Smooth muscle cell (in vitro differentiated cells): ENCODE measurements at regions not wholly inside any gene's neighbourhood (a gene's known extent, or its start where the extent isn't known, plus 50 kb on each side); places are given as distances from the start of the nearest gene placed in this dataset.

Experiments used
- DNase-seq: peaks from one replicate; lab custom pipeline; 2025; ENCODE audit not compliant: unreplicated experiment; lab: John Stamatoyannopoulos, UW
- H2AFZ ChIP-seq: fragments of 200-600 bp; sonication (generic); 2 replicates; pipeline ENCODE4 v1.6.0; 2016; ENCODE audit warnings: antibody characterized with exemption, low read depth, mild to moderate bottlenecking
- H3F3A ChIP-seq: fragments of 200-600 bp; sonication (generic); 2 replicates; pipeline ENCODE4 v1.6.0; 2017; ENCODE audit warnings: antibody characterized with exemption, low read depth
- H3K27ac ChIP-seq: fragments of 200-600 bp; sonication (generic); 2 replicates; pipeline ENCODE4 v1.5.1; 2016; ENCODE audit warnings: low read depth, mild to moderate bottlenecking
- H3K27me3 ChIP-seq: fragments of 200-600 bp; sonication (generic); 2 replicates; pipeline ENCODE4 v1.6.1; 2016; ENCODE audit warnings: low read depth, mild to moderate bottlenecking
- H3K36me3 ChIP-seq: fragments of 200-600 bp; sonication (generic); 2 replicates; pipeline ENCODE4 v1.5.1; 2016; ENCODE audit warnings: low read depth
- H3K4me1 ChIP-seq: fragments of 200-600 bp; sonication (generic); 2 replicates; pipeline ENCODE4 v1.5.1; 2016; ENCODE audit warnings: low read depth
- H3K4me2 ChIP-seq: fragments of 200-600 bp; sonication (generic); 2 replicates; pipeline ENCODE4 v1.6.0; 2016; ENCODE audit warnings: mild to moderate bottlenecking
- H3K4me3 ChIP-seq: fragments of 200-600 bp; sonication (generic); 2 replicates; pipeline ENCODE4 v1.5.1; 2016; ENCODE audit warnings: mild to moderate bottlenecking
- H3K79me2 ChIP-seq: fragments of 200-600 bp; sonication (generic); 2 replicates; pipeline ENCODE4 v1.6.0; 2016; ENCODE audit warnings: low read depth, mild to moderate bottlenecking
- H3K9ac ChIP-seq: fragments of 200-600 bp; sonication (generic); 2 replicates; pipeline ENCODE4 v1.6.0; 2016; ENCODE audit warnings: low read depth
- H3K9me3 ChIP-seq: fragments of 200-600 bp; sonication (generic); replicated peaks from 2 replicates; pipeline ENCODE4 v1.5.1; 2016; ENCODE audit warnings: low read depth
- H4K20me1 ChIP-seq: fragments of 200-600 bp; sonication (generic); 2 replicates; pipeline ENCODE4 v1.6.0; 2016; ENCODE audit warnings: low read depth
- WGBS: methylation state at CpG from one replicate; pipeline ENCODE4 v1.1.7; 2016; ENCODE audit warnings: low lambda C conversion rate; 5-methylcytosine and 5-hydroxymethylcytosine counted together
- TF ChIP-seq, protein P1 (sequence below): fragments of 200-600 bp; sonication (generic); IDR thresholded peaks from 2 replicates; pipeline ENCODE4 v1.5.1; 2017; ENCODE audit warnings: borderline replicate concordance, mild to moderate bottlenecking, antibody characterized with exemption; ENCODE audit not compliant: insufficient read depth, poor library complexity, severe bottlenecking

DNA sequence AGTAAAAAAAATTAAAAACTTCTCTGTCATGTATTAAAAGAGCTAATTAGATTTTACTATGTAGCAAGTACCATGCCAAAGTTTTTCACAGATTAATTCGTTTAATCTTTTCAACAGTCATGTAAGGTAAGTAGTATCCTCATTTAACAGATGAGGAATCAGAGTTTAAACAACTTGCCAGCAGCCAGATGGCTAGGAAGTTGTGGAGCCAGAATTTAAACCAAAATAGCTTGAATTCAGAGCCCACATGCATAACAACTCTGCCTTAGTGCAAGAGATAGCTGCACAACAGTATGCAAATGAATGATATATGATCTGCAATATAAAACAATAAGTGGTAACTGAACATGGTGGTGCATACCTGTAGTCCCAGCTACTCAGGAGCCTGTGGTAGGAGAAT is 75.3 kb downstream of the NAP1L3 start:
- Histone ChIP-seq H3K9me3 (no peaks in the 10 kb centered on the region), H3K4me2 (no peak overlapping the region), H3K9ac (no peak overlapping the region), H3F3A (no peaks in the 10 kb centered on the region), H3K27me3 (no peaks in the 10 kb centered on the region), H3K4me3 (no peak overlapping the region), H2AFZ (no peak overlapping the region), H3K4me1 (no peaks in the 10 kb centered on the region), H4K20me1 (no peaks in the 10 kb centered on the region), H3K36me3 (no peaks in the 10 kb centered on the region), H3K27ac (no peak overlapping the region), H3K79me2 (no peaks in the 10 kb centered on the region)
- DNase-seq = no peak
- 82% methylated on average over 1 of the region's 1 CpG for WGBS
- TF ChIP-seq, protein P1, sequence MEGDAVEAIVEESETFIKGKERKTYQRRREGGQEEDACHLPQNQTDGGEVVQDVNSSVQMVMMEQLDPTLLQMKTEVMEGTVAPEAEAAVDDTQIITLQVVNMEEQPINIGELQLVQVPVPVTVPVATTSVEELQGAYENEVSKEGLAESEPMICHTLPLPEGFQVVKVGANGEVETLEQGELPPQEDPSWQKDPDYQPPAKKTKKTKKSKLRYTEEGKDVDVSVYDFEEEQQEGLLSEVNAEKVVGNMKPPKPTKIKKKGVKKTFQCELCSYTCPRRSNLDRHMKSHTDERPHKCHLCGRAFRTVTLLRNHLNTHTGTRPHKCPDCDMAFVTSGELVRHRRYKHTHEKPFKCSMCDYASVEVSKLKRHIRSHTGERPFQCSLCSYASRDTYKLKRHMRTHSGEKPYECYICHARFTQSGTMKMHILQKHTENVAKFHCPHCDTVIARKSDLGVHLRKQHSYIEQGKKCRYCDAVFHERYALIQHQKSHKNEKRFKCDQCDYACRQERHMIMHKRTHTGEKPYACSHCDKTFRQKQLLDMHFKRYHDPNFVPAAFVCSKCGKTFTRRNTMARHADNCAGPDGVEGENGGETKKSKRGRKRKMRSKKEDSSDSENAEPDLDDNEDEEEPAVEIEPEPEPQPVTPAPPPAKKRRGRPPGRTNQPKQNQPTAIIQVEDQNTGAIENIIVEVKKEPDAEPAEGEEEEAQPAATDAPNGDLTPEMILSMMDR = no peak

DNA sequence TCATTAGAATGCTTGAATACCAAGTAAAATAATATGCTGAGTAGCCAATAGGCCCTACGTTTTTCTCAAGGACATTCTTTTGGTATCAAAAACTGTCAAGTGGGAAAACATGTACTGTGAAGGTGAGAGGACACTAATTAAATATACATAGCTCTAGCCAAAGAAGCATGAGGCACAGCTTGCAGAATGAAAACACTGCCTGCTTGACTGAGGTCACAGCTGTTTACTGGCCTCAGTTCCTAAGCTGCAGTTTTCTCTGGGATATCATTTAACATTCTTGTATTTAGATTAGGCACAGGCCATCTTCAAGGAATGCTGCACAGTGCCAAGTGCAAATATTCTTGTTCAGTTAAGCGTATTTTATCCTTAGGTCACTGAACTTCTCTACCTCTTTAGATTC is 78.6 kb downstream of the NAP1L3 start:
- Histone ChIP-seq H3K36me3 (no peaks in the 10 kb centered on the region), H4K20me1 (no peaks in the 10 kb centered on the region), H3F3A (no peaks in the 10 kb centered on the region), H3K4me1 (no peaks in the 10 kb centered on the region), H2AFZ (no peak overlapping the region), H3K4me3 (no peak overlapping the region), H3K79me2 (no peaks in the 10 kb centered on the region), H3K9ac (no peak overlapping the region), H3K27ac (no peak overlapping the region), H3K9me3 (no peaks in the 10 kb centered on the region), H3K27me3 (no peaks in the 10 kb centered on the region), H3K4me2 (no peak overlapping the region)
- no peak for DNase-seq
- WGBS = 72% methylated on average over 2 of the region's 2 CpGs
- TF ChIP-seq, protein P1 = no peak

DNA sequence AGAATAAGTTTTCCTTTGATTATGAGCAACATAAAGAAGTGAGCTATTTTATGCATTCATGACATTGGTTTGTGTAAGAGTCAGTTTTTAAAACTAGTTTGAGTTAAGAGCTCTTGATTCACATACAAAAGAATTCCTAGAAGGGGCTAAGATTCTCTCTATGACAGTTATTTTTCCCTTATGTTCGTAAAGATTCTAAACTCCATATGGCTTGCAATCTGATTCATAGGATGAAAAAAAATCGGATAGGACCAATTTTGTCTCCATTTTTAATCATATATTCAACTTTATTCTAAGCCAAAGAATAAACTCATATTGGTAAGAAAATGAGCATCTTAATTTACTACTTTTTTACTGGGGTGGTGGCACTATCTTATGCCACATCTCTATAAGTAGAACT is 79.4 kb downstream of the NAP1L3 start:
- DNase-seq = no peak
- H3K27me3 ChIP-seq = no peaks in the 10 kb centered on the region

DNA sequence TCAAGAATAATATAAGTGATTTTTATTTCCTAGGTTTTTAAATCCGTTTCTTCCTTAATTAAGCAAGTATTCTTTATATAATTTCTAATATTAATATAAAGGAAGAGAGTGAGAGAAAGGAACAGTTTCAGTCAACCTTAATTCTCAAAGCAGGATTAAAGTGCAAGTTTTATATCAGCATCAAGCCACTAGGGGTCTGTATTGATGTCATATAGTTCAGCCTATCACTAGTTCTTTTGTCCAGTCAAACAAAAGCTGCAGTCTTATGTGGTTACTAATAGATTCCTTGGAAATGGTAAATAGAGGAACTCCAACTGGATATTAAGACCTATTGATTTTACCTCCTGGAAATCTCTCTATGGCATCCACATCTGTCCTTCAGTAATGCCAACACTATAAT is 82.0 kb downstream of the NAP1L3 start:
- Histone ChIP-seq H2AFZ (no peak overlapping the region), H3K27ac (no peak overlapping the region), H3K4me3 (no peak overlapping the region), H3K27me3 (no peaks in the 10 kb centered on the region), H3F3A (no peaks in the 10 kb centered on the region), H3K9me3 (no peaks in the 10 kb centered on the region), H3K9ac (no peak overlapping the region), H4K20me1 (no peaks in the 10 kb centered on the region), H3K4me1 (no peaks in the 10 kb centered on the region), H3K79me2 (no peaks in the 10 kb centered on the region), H3K36me3 (no peaks in the 10 kb centered on the region), H3K4me2 (no peak overlapping the region)
- TF ChIP-seq, protein P1 = no peak
- 51% methylated on average over 1 of the region's 1 CpG for WGBS
- DNase-seq = no peak

More for the DNA sequence above, 79.4 kb downstream of the NAP1L3 start:
- H3K36me3 ChIP-seq = no peaks in the 10 kb centered on the region
- TF ChIP-seq, protein P1 = no peak
- no peak overlapping the region for H2AFZ ChIP-seq
- no peak overlapping the region for H3K4me3 ChIP-seq
- no peak overlapping the region for H3K4me2 ChIP-seq
- no peaks in the 10 kb centered on the region for H3K9me3 ChIP-seq
- H3K4me1 ChIP-seq = no peaks in the 10 kb centered on the region
- H3F3A ChIP-seq = no peaks in the 10 kb centered on the region
- H3K79me2 ChIP-seq = no peaks in the 10 kb centered on the region
- H4K20me1 ChIP-seq = no peaks in the 10 kb centered on the region
- 79% methylated on average over 2 of the region's 2 CpGs for WGBS
- H3K9ac ChIP-seq = no peak overlapping the region
- no peak overlapping the region for H3K27ac ChIP-seq
